ENCODE measurements at regions not wholly inside any gene's neighbourhood (a gene's known extent, or its start where the extent isn't known, plus 50 kb on each side); places are given as distances from the start of the nearest gene placed in this dataset.

DNA sequence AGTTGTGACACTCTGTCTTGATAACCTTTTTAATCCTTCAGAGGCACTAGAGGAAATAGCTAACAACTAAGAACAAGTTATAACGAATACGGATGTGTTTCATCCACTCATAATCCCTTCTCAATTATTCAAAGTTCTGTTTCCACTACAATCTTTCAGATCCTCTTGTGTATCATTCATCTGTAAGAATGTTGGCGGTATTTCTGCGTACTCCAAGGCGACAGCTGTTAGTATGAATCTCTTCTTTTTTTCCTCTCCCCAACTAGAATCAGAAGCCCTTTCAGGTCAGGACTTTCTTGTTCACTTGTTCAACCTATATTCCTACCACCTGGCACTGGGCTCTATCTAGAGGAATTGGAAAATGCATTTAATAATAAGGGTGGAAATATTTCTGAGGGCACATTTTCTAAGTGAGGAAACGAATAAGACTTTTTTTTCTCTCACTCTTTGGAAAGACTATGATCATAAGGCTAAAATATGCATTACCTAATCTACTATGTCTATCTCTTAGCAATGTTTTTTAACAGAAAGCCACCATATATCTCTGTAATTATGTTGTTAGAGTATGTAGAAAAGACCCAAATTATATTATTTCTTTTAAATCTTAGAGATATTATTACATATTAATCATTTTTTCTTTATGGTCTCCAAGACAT, 492.9 kb downstream of the PCDH20 start:
- TF ChIP-seq, protein P1, sequence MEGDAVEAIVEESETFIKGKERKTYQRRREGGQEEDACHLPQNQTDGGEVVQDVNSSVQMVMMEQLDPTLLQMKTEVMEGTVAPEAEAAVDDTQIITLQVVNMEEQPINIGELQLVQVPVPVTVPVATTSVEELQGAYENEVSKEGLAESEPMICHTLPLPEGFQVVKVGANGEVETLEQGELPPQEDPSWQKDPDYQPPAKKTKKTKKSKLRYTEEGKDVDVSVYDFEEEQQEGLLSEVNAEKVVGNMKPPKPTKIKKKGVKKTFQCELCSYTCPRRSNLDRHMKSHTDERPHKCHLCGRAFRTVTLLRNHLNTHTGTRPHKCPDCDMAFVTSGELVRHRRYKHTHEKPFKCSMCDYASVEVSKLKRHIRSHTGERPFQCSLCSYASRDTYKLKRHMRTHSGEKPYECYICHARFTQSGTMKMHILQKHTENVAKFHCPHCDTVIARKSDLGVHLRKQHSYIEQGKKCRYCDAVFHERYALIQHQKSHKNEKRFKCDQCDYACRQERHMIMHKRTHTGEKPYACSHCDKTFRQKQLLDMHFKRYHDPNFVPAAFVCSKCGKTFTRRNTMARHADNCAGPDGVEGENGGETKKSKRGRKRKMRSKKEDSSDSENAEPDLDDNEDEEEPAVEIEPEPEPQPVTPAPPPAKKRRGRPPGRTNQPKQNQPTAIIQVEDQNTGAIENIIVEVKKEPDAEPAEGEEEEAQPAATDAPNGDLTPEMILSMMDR (IDR thresholded peaks at IDR 0.05; ENCODE audit: poor library complexity): no peak
- TF ChIP-seq EZH2phosphoT487 (IDR thresholded peaks at IDR 0.05; ENCODE audit: low read depth, severe bottlenecking, unreplicated experiment): no peak
- no peak for TF ChIP-seq EZH2 (IDR thresholded peaks at IDR 0.05; ENCODE audit: borderline replicate concordance)

Data from hepatocyte (in vitro differentiated cells).